DND-41 (cell line): ENCODE measurements at regions not wholly inside any gene's neighbourhood (a gene's known extent, or its start where the extent isn't known, plus 50 kb on each side); places are given as distances from the start of the nearest gene placed in this dataset.

Experiments used
- CTCF ChIP-seq: IDR thresholded peaks from 2 replicates; pipeline ENCODE4 v1.5.1; 2012; ENCODE audit warnings: borderline replicate concordance, low read length, moderate library complexity, mild to moderate bottlenecking; ENCODE audit not compliant: poor library complexity, severe bottlenecking; ENCODE audit errors: extremely low read depth
- EZH2 ChIP-seq: IDR thresholded peaks from 3 replicates; pipeline ENCODE4 v1.6.1; 2012; ENCODE audit warnings: borderline replicate concordance, low read depth, mild to moderate bottlenecking, moderate library complexity, low read length, inconsistent platforms; ENCODE audit not compliant: severe bottlenecking

- no peak for TF ChIP-seq EZH2
- TF ChIP-seq CTCF, result no peak
Measured at GRCh38 chr5:1746371-1747078, 53.1 kb downstream of the MRPL36 start.
